Thymus (tissue), 11 donors: ENCODE measurements at regions not wholly inside any gene's neighbourhood (a gene's known extent, or its start where the extent isn't known, plus 50 kb on each side); places are given as distances from the start of the nearest gene placed in this dataset.

Source experiments
- DNase-seq, 9 donors: peaks; one replicate each; pipeline ENCODE4 v3.0.0-alpha.2; 2013; ENCODE audit warnings: low spot score in 9 of 9, low read depth in 6 of 9, missing footprints in 1 of 9
- H3K27ac ChIP-seq, 2 donors: one replicate each; pipeline ENCODE4 v1.5.1; 2013; ENCODE audit warnings: control low read depth in 1 of 2, low read depth in 1 of 2, low read length in 1 of 2, mild to moderate bottlenecking in 1 of 2, moderate library complexity in 1 of 2
- H3K27me3 ChIP-seq, 2 donors: one replicate each; pipeline ENCODE4 v1.5.1; 2013; ENCODE audit warnings: low read length in 1 of 2; ENCODE audit not compliant: control insufficient read depth in 2 of 2, insufficient read depth in 1 of 2
- H3K36me3 ChIP-seq, 2 donors: one replicate each; pipeline ENCODE4 v1.5.1; 2013; ENCODE audit warnings: low read length in 1 of 2, mild to moderate bottlenecking in 1 of 2, moderate library complexity in 1 of 2; ENCODE audit not compliant: control insufficient read depth in 2 of 2, insufficient read depth in 2 of 2
- H3K4me1 ChIP-seq, 2 donors: one replicate each; pipeline ENCODE4 v1.5.1; 2013; ENCODE audit warnings: low read length in 2 of 2; ENCODE audit not compliant: control insufficient read depth in 2 of 2, insufficient read depth in 2 of 2
- H3K4me3 ChIP-seq, 2 donors: one replicate each; pipeline ENCODE4 v1.5.1; 2013; ENCODE audit warnings: low read length in 2 of 2, control low read depth in 1 of 2, mild to moderate bottlenecking in 1 of 2
- H3K9me3 ChIP-seq, 2 donors: one replicate each; pipeline ENCODE4 v1.5.1; 2013; ENCODE audit warnings: low read length in 1 of 2, mild to moderate bottlenecking in 1 of 2; ENCODE audit not compliant: control insufficient read depth in 2 of 2, insufficient read depth in 1 of 2
- WGBS: extraction: QIAGEN DNeasy Blood & Tissue Kit; methylation state at CpG from one replicate; pipeline ENCODE4 v1.1.7; 2013; 5-methylcytosine and 5-hydroxymethylcytosine counted together
- donor health status: healthy.

- Histone ChIP-seq H3K9me3 (no peaks in the 10 kb centered on the region), H3K4me1 (no peaks in the 10 kb centered on the region), H3K36me3 (no peaks in the 10 kb centered on the region), H3K27me3 (no peaks in the 10 kb centered on the region), H3K27ac (no peak overlapping the region), H3K4me3 (no peak overlapping the region)
- no peak for DNase-seq
- 80% methylated on average over 4 of the region's 4 CpGs for WGBS
These were observed 98.2 kb downstream of the CETN3 start for GRCh38 chr5:90311401-90311800.

GRCh38 chr5:90308787-90309585, 100.6 kb downstream of the CETN3 start:
- no peak overlapping the region for H3K27ac ChIP-seq
- H3K4me3 ChIP-seq: no peak overlapping the region
- WGBS: 95% methylated on average over 4 of the region's 4 CpGs
- H3K36me3 ChIP-seq: no peaks in the 10 kb centered on the region
- no peaks in the 10 kb centered on the region for H3K9me3 ChIP-seq
- no peak for DNase-seq
- no peaks in the 10 kb centered on the region for H3K27me3 ChIP-seq
- H3K4me1 ChIP-seq: no peaks in the 10 kb centered on the region

- Histone ChIP-seq H3K27me3 (no peaks in the 10 kb centered on the region), H3K36me3 (no peaks in the 10 kb centered on the region), H3K27ac (no peak overlapping the region), H3K4me3 (no peak overlapping the region), H3K9me3 (no peaks in the 10 kb centered on the region), H3K4me1 (no peaks in the 10 kb centered on the region)
- no peak for DNase-seq
- 83% methylated on average over 1 of the region's 1 CpG for WGBS
These were observed 101.8 kb downstream of the CETN3 start for GRCh38 chr5:90307782-90308181.

DNA sequence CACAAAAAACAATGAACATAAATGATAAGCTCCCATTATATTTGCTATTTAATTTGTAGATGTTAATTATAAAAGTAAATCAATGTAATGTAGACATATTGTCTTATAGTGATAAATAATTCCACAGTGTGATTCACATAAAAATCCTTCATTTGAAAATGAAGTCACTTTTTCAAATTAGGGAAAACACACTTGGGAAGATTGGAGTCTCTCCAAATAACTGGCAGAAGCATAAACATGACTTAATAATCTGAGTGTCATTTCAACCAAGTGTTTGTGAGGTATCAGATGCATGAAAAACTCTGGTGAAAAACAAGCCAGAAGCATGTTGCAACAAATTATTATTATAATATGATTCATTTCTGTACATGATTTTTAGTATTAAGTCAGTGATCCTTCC, 102.2 kb downstream of the CETN3 start:
- no peaks in the 10 kb centered on the region for H3K27me3 ChIP-seq
- no peaks in the 10 kb centered on the region for H3K4me1 ChIP-seq
- no peak overlapping the region for H3K4me3 ChIP-seq
- DNase-seq: no peak
- no peaks in the 10 kb centered on the region for H3K9me3 ChIP-seq
- no peak overlapping the region for H3K27ac ChIP-seq
- H3K36me3 ChIP-seq: no peaks in the 10 kb centered on the region

DNA sequence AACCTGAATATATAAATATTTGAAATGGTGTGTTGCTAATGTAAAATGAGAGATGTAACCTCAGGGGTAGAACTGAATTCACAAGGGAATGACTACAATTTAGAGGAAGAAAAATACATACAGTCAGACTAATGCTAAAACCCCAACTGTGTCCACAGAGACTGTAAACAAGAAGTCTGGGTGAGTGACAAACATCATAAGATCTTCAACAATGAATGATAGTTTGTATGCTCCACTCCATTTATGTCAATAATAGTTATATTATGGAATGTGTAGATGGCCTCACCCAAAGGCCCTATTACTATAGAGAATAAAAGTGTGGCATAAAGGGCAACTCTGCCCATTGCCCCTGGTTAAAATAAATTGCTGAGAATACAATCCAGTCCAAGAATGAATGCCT, 102.9 kb downstream of the CETN3 start:
- DNase-seq: no peak
- no peak overlapping the region for H3K27ac ChIP-seq
- no peak overlapping the region for H3K4me3 ChIP-seq
- H3K36me3 ChIP-seq: no peaks in the 10 kb centered on the region
- H3K9me3 ChIP-seq: no peaks in the 10 kb centered on the region
- H3K4me1 ChIP-seq: no peaks in the 10 kb centered on the region
- no peaks in the 10 kb centered on the region for H3K27me3 ChIP-seq

- no peaks in the 10 kb centered on the region for H3K27me3 ChIP-seq
- H3K9me3 ChIP-seq: no peaks in the 10 kb centered on the region
- H3K4me1 ChIP-seq: no peaks in the 10 kb centered on the region
- no peak for DNase-seq
- 91% methylated on average over 3 of the region's 3 CpGs for WGBS
- H3K36me3 ChIP-seq: no peaks in the 10 kb centered on the region
- no peak overlapping the region for H3K27ac ChIP-seq
- no peak overlapping the region for H3K4me3 ChIP-seq
These were observed 104.4 kb downstream of the CETN3 start for GRCh38 chr5:90305041-90305720.

DNA sequence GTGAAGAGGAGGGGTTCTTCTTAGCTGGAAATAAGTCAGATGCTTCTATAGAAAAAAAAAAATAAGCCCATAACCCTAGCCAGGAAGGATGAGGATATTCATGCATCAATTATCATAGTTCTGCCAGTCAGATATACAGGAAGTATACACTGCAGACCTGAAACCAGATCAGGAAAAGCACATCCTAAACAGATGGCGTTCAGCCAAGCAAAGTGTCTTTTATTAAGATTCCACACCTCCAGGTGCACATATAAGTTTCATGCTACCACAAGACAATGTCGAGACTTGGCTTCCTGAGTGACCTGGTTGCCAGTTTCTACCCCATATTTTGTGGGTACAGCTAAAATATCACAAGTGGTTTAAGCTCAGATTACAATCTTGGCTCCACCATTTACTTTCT, 108.3 kb downstream of the CETN3 start:
- Histone ChIP-seq H3K27ac (no peak overlapping the region), H3K4me1 (no peaks in the 10 kb centered on the region), H3K4me3 (no peak overlapping the region), H3K27me3 (no peaks in the 10 kb centered on the region), H3K36me3 (no peaks in the 10 kb centered on the region), H3K9me3 (no peaks in the 10 kb centered on the region)
- DNase-seq: no peak
- WGBS: 5% methylated on average over 2 of the region's 2 CpGs

DNA sequence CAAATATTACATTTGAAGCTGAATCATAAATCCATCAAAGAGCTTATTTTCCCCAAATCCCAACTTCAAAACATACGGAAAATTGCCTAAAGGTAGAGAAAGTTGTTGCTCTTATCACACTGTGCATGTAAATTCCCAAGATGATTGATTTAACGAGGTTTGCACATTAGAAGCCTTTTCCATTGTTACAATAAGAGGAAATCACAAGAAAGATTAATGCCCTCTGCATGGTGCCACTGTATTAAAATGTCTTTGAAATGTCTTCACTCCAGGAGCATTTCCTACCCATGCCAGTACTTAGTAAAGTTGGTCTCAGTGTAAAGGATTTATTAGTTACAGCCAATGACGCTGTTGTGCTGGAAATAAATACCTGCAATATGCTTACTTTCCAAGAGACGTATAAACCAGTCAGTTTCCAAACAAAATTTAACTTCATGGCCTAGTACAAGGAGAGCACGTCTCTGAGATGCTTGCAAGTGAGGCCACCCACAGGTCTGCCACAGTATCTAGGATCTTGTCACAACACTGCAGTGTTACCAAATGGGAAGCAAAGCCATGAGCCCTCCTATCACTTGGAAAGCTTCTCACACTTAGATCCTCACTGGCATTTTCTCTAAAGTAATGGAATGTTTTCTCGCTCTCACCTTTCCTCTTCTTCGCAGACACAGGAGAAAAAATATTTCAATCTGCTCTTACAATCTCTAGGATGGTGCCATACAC, 112.4 kb downstream of the CETN3 start:
- no peak overlapping the region for H3K27ac ChIP-seq
- no peaks in the 10 kb centered on the region for H3K4me1 ChIP-seq
- H3K36me3 ChIP-seq: no peaks in the 10 kb centered on the region
- H3K9me3 ChIP-seq: no peaks in the 10 kb centered on the region
- no peaks in the 10 kb centered on the region for H3K27me3 ChIP-seq
- WGBS: 94% methylated on average over 7 of the region's 7 CpGs
- DNase-seq: no peak
- H3K4me3 ChIP-seq: no peak overlapping the region

DNA sequence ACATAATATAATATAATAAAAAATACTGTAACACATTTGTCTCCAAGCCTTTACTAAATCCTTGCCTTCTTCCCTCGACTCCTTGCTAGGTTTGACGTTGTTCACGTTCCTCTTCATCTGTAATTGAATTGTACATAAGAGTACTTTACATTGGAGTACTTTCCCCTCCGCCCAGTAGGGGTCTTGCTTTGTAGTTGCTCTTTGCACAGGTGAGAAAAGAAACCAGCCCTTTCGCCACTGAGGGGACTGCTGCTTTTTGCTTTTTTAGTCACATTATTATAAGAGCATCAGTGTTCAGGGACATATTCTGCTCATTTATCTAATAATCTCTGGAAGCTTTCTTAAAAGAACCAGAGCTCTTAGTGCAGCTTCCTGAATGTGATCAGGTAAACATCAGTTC, 115.0 kb downstream of the CETN3 start:
- 97% methylated on average over 5 of the region's 5 CpGs for WGBS
- Histone ChIP-seq H3K9me3 (no peaks in the 10 kb centered on the region), H3K4me1 (no peaks in the 10 kb centered on the region), H3K27me3 (no peaks in the 10 kb centered on the region), H3K36me3 (no peaks in the 10 kb centered on the region), H3K27ac (no peak overlapping the region), H3K4me3 (no peak overlapping the region)
- DNase-seq: no peak
